Activated T-cell treated with anti-CD3 and anti-CD28 coated beads for 1 hour (primary cell): ENCODE measurements at regions not wholly inside any gene's neighbourhood (a gene's known extent, or its start where the extent isn't known, plus 50 kb on each side); places are given as distances from the start of the nearest gene placed in this dataset.
"Not testable (repeated sequence)": the region's sequence is repeated elsewhere in the genome, so short reads cannot be mapped to it uniquely, and the experiment has no call there.

ENCODE experiments used
- DNase-seq: peaks from one replicate; pipeline ENCODE4 v3.0.0-alpha.2; 2020; ENCODE audit warnings: low read depth

DNA sequence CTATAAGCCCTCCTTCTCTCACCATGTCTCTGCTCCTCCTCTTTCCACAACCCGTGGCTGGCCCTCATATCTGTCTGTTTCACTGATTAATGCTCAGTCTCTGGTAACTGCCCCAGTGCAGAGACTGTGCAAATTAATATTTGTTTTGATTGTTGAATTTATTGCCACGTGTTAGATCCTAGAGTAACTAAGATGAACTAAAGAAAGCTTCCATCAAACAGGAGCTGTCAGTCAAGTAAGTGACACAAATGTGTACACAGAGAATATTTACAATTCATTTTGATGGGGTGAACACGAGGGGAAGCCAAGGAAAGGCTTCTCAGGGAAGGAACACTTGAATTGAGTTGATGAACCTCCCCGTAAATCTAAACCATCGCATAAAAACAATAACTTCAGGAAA lies 182.5 kb downstream of the BAMBI start:
- no peak for DNase-seq

GRCh38 chr10:28862219-28862618 lies 184.9 kb downstream of the BAMBI start:
- DNase-seq = no peak

DNA sequence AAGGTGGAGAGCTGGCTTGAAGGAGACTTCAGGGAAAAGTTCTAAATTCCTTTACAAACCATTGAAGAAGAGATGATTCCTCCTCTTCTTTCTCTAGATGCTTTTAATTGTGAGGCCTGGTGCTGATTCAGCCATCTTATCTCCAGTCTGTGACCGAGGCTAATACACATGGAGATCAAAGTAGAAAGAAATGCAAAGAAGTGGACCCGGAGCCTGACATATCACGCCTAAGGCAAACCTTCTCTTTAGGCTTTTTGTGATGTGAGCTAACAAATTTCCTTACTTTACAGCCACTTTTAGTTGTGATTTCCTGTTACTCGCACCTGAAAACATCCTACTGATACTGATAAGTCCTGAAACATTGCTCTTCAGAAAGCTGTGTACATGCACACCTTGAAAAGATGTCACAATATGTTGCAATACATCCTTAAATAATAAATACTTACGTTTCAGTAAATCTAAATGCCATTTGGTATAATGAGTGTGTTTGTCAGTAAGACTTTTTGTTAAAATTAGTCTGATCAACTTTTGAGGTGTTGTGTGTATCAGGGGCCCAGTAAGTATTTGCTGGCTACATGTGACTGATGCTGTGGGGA lies 192.4 kb downstream of the BAMBI start:
- no peak for DNase-seq

- no peak for DNase-seq
These were observed 194.3 kb downstream of the BAMBI start for GRCh38 chr10:28871665-28872064.

- no peak for DNase-seq
These were observed 195.4 kb downstream of the BAMBI start for GRCh38 chr10:28872587-28873165.

- DNase-seq = no peak
These were observed 196.2 kb downstream of the BAMBI start for GRCh38 chr10:28873540-28873939.

DNA sequence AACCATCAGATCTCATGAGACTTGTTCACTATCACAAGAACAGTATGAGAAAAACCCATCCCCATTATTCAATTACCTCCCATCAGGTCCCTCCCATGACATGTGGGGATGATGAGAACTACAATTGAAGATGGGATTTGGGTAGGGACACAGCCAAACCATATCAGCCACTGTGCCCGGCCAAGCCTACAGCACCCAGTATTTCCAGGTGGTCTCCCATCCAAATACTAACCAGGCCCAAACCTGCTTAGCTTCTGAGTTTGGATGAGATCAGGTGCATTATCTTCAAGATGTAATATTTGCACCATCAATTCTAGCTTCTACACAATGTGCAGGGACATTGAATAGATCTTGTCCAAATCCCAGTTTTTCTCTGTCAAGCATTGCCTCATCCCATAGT lies 196.9 kb downstream of the BAMBI start:
- no peak for DNase-seq

DNA sequence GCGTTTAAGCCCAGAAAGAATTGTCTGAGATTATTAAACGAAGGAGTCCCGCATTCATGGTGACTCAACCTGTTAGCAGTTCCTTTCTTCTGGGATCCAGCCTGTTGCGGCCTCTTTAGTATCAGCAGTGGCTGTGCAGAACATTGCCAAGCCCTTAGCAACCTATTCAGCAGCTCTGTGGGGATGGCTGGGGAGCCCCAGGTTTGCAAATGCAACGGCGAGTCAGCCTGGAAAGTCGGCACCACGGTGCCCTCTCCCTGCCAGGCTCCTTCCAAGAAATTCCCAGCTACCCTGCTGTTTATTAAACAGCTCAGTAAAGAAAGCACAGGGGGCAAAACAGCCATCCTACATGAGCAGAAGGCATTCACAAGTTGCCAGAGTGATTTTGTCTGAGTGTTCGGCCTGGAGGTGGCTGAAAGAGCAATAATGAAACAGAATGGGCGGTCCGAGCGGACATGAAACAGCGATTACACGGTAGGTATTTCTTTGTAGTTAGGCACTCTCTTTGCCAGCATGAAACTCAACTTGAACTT lies 198.3 kb downstream of the BAMBI start:
- no peak for DNase-seq

GRCh38 chr10:28878236-28878970 lies 201.1 kb downstream of the BAMBI start:
- no peak for DNase-seq

DNA sequence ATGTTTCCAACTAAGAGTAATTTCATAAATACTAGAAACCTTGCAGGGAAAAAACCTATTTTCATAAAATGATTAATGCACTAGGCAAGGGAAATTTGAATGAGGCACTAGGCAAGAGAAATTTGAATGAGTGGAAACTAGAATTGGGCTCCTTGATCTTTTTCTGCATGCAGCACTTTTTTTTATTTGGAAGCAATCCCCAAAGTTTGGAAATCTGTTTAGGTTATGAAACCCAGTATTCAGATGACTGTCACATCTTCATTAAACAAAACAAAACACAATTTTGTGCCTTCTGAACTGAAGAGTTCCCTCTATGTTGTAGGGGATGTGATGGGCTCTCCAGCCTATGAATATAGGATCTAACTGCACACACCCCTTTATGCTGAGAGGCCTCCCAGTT lies 201.9 kb downstream of the BAMBI start:
- no peak for DNase-seq

DNA sequence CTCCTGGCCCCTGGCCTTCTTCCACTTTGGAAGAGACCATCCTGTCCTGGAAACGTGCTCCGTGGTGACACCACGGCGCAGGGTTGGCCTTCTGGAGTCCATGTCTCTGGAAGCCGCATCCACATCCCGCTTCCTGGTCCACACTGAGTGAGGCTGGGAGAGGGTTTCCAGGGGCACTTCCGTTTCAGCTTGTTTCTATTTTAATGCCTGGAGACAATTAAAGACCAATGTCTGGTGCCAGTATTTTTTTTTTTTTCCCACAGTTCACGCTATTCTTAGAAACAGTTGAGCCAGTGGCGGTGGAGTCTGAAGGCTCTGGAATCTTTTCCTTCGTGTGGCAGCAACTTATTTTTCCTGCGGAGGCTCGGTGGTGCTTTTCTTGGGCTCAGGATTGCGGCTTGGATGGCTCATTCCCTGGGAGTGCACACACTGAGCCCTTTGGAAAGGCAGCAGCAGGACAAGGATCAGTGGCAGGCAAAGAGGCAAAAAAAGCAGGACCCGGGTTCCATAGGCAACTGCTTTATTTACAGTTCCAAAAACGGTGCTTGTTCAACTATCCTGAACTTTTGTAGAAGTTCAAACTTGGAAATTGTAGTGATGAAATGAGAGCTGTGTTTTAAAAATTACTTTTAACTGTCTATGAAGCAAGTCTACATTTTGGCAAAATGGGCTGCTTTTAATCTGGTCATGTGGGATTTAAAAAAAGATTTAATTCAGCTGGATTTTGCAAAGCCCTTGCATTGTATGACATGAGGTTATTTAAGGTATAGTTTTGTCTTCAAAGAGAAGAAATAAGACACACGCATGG lies 202.8 kb downstream of the BAMBI start:
- no peak for DNase-seq

GRCh38 chr10:28880683-28880950 lies 203.3 kb downstream of the BAMBI start:
- DNase-seq = no peak

GRCh38 chr10:28881171-28881882 lies 204.0 kb downstream of the BAMBI start:
- no peak for DNase-seq

DNA sequence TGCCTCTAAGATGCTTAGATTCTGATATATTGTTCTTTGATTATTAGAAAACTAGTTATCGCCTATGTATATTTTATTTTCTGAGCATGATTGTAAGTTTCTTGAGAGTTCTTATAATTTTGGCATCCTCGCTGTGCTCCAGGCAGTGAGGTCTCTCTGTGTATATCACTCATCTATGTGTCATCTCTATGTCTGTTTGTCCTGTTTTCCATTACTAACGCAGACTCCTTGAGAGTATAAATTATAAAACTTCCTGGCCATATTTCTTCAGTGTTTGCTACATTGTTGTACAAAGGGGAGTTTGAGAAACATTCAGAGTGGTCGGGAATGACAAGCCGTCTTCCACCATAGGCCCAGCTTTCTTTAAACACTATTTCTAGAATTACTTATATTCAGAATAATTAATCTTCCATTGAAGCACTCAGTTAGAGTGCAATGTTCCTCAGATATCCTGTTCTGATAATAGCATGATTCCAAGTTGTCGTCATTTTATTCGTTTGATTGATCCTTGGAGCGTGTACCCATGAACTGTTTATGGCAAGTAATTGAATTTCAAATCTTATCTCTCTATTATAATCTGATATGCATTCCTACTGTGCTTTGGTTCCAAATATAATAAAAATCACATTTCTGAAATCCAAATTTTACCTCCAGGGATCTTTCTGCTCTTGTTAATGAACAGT lies 206.6 kb downstream of the BAMBI start:
- DNase-seq = no peak

DNA sequence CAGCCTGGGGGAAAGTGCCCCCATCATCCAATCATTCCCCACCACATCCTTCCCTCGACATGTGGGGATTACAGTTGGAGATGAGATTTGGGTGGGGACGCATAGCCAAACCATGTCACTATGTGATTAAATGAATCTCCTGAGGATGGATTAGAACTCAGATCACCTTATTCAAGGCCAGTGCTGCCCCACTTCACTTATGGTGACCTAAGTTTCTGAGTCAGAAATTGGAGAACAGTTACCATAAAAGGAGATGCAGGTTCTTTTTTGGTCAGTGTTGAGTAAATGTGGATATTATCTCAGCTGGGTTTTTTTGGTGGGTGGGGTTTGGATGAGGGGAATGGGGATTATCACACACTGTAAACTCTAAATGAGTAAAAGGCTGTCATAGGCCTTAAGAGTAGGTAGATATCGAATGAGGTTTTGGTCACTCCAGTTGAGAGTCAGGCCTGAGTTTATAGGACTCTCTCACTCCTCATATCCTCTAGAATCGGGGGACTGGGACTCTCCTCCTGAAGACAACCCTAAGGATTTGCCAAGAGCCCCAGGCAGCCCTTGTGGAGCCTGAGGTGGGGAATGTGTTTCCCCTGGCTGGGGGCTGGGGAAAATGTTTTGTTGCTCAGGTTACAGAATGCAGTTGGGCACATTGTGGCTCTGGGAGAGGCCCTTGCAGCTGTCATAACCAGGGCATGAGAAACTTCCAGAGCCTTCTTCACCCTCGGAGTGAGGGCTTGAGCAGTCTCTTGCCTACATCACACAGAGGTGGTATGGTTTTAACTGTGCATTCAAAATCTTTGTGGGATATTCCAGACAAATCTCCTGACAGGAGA lies 213.0 kb downstream of the BAMBI start:
- DNase-seq = no peak

DNA sequence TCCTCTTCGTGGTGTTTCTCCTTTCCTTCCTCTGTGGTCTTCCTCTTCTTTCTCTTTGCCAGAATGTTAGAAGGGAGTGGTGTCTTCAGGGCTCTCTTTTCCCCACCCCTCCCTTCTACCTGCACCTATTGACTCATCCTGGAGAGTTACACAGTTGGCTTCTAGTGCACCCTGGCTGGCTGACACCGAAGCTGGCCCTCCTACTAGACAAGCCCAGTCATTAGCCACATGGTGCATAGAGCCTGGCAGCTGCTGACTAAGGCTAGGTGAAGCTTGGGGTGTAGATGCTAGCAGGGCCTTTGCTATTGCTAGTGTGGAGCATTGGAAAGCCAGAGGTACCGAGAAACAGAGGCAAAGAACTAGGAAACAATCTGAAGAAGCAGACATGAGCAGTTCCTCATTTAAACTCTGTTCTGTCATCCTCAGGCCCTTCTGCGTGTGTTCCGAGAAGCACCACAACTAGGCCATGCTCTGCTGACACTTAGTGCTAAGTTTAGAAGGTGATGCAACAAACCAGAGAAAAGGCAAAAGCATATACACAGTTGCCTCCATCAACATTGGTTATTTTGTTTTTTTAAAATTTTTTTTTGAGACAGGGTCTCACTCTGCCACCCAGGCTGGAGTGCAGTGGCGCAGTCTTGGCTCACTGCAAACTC lies 213.9 kb downstream of the BAMBI start:
- no peak for DNase-seq

DNA sequence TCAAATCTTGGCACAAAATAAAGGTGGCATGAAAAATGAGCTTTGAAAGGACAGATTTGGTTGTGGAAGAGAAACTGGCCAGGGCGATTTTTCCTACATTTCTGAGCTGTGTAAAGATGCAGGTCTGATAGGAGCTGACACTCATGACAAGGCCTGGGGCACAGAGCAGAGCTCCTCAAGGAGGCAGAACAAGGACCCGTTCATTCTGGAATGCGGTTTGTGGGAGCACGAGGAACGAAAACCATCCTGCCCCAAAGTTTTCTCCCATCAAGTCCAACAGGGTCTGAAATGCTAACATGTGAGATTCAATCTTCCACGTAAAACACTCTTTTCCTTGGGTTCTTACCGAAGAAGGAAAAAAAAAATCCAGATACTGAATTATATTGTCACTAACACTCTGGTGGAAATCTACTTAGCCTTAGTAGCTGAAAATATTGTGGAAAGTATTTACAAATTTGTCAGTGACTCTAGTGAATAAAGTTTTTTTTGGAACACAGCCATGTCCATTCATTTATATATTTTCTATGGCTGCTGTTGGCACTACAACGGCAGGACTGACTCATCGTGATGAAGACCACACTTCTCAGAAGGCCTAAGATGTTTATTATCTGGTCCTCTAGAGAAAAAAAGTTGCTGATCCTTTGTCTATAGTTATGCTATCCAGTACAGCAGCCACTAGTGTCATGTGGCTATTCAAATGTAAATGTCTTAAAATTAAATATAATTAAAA lies 215.7 kb downstream of the BAMBI start:
- no peak for DNase-seq

DNA sequence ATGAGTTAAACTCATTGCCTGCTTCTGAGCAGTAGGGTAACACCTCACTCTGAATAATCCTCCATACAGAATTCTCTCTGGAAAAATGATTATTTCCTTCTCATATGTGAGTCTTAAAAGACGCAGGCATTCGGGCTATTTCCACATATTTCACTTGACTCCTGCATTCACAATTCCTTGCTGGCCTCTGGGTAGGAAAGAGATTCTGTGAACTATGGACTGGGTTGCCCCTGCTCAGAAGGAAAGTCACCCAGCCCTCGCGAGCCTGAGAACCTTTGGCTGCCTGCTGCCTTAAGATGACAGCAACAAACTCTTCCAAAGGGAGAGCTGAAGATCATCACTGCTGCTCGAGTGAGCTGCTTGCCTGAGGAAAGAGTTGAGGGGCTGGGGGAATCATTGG lies 216.8 kb downstream of the BAMBI start:
- DNase-seq = no peak

- DNase-seq = not testable (repeated sequence)
These were observed 218.3 kb downstream of the BAMBI start for GRCh38 chr10:28895671-28896070.
